HG03103 (cell line): ENCODE measurements at regions not wholly inside any gene's neighbourhood (a gene's known extent, or its start where the extent isn't known, plus 50 kb on each side); places are given as distances from the start of the nearest gene placed in this dataset.

Experiments
- ATAC-seq: cut with Tn5 transposase; IDR thresholded peaks from one replicate; pipeline ENCODE4 v1.9.1; 2021; ENCODE audit warnings: low read depth; ENCODE audit not compliant: unreplicated experiment

GRCh38 chr18:24860978-24861680 is 400.7 kb downstream of the HRH4 start:
- no peak for ATAC-seq

GRCh38 chr18:24862201-24862816 is 401.9 kb downstream of the HRH4 start:
- no peak for ATAC-seq

- ATAC-seq = no peak
Measured at GRCh38 chr18:24868311-24868710, 407.9 kb downstream of the HRH4 start.

DNA sequence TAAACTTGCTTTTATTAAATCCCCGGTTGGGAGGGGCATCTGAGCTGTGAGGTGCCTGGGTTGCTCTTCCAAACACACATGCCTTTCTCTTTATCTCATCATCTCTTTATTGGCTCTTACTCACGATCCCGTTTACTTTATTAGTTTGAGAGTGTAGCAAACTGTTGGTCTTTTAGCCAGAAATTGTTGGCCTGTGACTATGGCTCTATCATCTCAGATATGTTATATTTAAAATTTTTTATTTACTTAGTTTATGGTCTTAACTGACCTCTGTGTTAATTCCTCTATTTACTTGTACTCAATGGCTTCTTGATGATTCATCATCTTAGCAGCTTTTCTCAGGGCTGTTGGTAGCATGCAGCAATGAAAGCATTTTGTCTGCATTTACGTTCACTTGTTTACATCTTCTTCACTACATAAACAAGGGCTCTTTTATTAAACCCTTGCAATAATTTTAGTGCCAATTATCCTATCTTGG is 408.4 kb downstream of the HRH4 start:
- ATAC-seq = no peak

- no peak for ATAC-seq
Measured at GRCh38 chr18:24869285-24869684, 408.8 kb downstream of the HRH4 start.

DNA sequence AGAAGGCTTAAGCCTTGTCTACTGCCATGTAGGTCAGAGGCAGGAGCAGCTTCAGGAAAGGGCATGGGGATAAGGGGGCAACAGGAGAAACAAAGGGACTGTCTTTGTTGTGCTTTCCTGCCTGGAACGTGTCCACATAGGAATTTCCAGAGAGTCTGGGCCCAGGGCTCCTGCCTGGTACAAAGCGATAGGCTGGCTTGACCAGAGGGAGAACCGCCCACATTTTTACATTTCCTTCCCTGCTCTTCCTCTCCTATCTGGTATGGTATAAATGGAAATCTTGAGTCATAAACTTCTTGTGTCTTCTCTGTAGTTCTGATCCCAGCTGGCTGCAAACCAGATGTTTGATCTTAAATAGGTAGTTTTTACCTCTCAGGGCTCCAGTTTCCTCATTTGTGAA is 414.8 kb downstream of the HRH4 start:
- no peak for ATAC-seq

DNA sequence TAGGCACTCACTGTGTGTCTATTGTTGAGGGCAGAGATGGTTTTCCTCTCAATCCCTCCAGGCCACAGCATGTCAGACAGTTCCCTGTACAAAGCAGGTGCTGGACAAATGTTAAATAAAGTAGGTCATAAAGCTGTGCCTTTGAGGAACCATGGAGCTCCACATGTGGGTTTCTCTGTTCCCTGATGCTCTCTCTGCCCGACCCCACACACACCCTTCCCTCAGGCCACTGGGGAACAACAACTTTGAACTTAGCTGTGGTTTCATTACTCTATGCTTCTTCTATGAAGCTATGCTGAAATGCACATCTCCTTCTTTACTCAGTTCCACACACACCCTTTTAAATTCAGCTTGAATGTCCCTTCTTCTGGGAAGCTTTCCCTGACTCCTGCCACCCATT is 415.3 kb downstream of the HRH4 start:
- ATAC-seq = no peak

GRCh38 chr18:24876266-24876665 is 415.8 kb downstream of the HRH4 start:
- ATAC-seq = no peak

- ATAC-seq = no peak
Measured at GRCh38 chr18:24877066-24877465, 416.6 kb downstream of the HRH4 start.

GRCh38 chr18:24877546-24877945 is 417.1 kb downstream of the HRH4 start:
- ATAC-seq = no peak

- ATAC-seq = no peak
Measured at GRCh38 chr18:24878289-24878688, 417.9 kb downstream of the HRH4 start.

- no peak for ATAC-seq
Measured at GRCh38 chr18:24885276-24885675, 424.8 kb downstream of the HRH4 start.

GRCh38 chr18:24894880-24895279 is 434.4 kb downstream of the HRH4 start:
- ATAC-seq = no peak

GRCh38 chr18:24897461-24897860 is 437.0 kb downstream of the HRH4 start:
- no peak for ATAC-seq

DNA sequence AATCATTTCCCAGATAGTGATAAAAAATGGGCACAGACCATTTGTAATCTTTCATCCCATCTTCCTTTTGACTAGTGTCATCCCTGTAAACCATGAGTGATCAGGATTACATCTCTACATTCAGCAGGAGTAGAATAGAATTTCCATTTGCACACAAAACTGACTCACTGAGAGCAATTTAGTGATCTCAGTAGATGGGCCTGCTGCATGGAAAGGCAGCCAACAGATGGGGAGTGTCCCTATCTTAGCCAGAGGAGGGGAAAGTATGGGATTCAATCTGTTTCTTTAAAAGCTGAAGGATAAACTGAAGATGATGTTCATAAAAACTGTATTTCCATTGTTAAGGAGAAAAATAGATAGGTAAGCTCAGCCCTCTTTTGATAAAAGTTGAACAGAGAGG is 441.7 kb downstream of the ZNF521 start:
- ATAC-seq = no peak

- ATAC-seq = no peak
Measured at GRCh38 chr18:24913507-24914170, 438.3 kb downstream of the ZNF521 start.

GRCh38 chr18:24914171-24914525 is 437.8 kb downstream of the ZNF521 start:
- no peak for ATAC-seq

DNA sequence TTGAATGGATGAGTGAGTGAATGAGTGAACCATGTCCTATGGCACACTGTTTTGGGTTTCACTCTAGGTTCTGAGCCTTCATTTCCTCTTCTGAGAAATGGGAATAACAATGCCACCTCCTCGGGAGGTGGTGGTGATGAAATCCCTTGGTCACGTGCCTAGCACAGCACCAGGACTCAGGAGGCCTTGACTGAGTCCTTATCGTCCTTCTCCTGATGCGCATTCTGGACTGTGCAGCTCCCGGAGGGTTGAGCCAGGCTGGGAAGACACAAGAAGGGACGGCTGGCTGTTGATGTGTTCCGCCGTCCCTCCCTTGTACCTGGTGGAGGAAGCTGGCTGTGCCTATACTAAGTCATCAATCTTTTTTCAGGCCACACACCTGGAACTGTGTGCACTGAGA is 437.3 kb downstream of the ZNF521 start:
- ATAC-seq = no peak

- ATAC-seq = no peak
Measured at GRCh38 chr18:24915547-24915946, 436.4 kb downstream of the ZNF521 start.

DNA sequence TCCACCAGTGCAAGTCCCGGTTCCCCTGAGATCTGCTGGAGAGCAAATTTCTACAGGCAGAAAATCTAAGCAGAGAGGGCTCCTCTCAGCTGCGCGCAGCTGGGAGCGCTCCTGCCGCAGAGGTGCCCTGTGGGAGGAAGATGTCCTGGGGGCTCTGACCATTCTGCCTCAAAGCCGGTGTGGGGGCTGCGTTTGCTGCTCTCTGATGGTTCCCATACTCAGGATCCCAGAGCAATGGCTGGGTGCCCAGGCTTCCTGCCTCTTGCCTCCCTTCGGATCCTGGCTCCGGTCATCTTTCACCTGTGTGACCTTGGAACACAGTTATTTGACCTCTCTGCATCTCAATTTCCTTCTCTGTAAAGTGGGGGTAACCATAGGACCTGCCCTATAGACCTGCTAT is 434.2 kb downstream of the ZNF521 start:
- no peak for ATAC-seq

DNA sequence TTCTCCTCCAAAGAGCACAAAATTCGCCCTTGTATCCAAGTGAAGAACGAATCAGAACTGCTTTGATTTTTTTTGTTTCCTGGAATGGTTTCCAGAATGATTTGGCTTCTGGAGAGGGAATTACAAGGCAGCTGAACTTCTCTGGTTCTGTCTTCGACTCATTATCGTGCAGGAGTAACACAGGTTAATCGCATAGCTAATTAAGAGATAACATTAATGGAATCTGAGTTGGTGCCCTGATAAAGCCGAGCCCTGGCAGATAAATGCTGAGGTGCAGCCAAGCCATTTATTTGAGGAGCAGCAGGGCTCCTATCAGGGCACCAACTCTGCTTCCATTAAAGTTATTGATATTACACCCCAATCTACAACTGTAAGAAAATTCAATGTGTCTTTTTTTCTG is 433.7 kb downstream of the ZNF521 start:
- no peak for ATAC-seq
